GM12892 (cell line): ENCODE measurements at regions not wholly inside any gene's neighbourhood (a gene's known extent, or its start where the extent isn't known, plus 50 kb on each side); places are given as distances from the start of the nearest gene placed in this dataset.

Experiments used
- DNase-seq: peaks from one replicate; pipeline ENCODE4 v3.0.0; 2011; ENCODE audit not compliant: insufficient read length
- FAIRE-seq: peaks from 2 replicates; lab custom pipeline; 2011; peaks lifted over from hg19 to GRCh38; lab: Jason Lieb, UNC
- POLR2A ChIP-seq: IDR thresholded peaks from 2 replicates; pipeline ENCODE4 v1.6.1; 2011; ENCODE audit warnings: low read depth, low read length, control low read depth
- POLR2AphosphoS5 ChIP-seq: IDR thresholded peaks from 2 replicates; pipeline ENCODE4 v1.6.1; 2011; ENCODE audit warnings: low read depth, low read length, control low read depth
- TAF1 ChIP-seq: IDR thresholded peaks from 2 replicates; pipeline ENCODE4 v1.6.1; 2011; ENCODE audit warnings: low read depth, mild to moderate bottlenecking, control low read depth, low read length, borderline replicate concordance

DNA sequence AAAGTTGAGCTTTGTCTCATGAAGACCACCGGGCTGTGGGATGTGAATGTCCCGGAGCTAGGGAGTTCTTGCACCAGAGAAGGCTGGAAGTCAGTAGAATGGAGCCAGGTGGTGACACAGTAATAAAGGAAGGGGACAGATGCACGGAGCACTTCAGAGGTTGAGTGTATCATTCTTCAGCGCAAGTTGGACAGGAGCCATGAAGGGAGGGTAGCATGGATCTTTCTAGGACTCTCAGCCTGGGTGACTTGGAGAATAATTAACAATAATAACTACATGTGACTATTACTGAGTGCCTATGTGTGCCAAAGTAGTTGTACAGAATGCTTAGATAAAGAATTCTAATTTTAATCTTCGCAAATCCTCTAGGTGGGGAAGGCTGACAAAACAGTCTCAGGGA, 258.7 kb upstream of the AJAP1 start:
- FAIRE-seq (no peak), DNase-seq (no peak)
- TF ChIP-seq POLR2AphosphoS5 (no peak), POLR2A (no peak), TAF1 (no peak)

DNA sequence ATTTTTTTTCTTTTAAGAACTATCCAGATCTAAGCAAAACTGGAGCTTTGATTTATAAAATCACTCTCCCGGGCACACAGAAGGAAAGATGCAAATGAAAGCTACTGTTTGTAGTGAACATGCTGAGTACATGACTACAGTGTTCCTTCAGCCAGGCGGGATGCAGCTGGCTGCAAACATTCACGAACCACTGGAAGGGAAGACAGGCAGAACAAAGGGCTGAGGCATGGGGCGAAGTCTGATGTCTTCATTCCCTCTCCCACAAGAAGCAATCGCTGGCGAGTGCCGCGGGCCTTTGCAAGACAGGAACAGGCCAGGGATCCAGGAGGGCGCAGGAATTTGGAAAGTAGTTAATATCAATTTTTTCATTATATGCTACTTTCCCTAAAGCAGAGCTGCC, 257.9 kb upstream of the AJAP1 start:
- DNase-seq, result no peak
- no peak for FAIRE-seq
- no peak for TF ChIP-seq TAF1
- TF ChIP-seq POLR2A, result no peak
- TF ChIP-seq POLR2AphosphoS5, result no peak

DNA sequence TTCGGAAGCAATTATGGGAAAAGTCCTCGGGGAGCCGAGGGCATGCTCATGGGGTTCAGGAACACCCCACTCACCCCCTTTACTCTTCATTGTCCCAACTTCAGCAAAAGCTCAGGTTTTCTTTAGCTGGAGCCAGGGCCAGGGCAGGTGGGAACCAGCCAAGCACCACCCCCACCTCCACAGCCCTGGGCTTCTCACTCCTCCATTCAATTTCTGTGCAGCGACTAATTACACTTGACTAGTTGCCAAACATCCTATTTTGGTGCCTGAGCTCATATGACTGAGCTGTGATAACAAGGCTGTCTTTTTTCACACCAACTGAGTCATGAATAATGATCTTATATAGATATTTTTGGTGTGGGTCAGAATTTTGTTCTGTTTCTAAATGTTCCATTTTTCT, 257.2 kb upstream of the AJAP1 start:
- no peak for FAIRE-seq
- no peak for DNase-seq
- no peak for TF ChIP-seq POLR2AphosphoS5
- no peak for TF ChIP-seq TAF1
- TF ChIP-seq POLR2A, result no peak

DNA sequence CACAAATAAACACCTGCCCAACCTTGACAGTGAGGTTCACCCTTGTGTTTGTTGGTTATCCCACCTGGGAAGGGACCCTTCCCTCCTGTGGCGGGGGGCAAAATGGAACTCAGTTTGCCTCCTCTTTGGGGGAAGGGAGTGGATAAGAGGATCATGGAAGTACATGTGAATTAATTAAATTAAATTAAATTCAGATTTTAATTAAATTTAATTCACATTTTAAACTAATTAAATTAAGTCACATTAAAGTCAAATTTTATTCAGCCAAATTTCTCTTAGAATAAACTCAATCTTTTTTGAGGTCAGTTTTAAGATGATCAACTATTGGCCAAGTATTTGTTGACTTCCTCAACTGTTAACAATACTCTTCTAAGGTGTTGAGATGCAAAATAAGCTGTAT, 252.4 kb upstream of the AJAP1 start:
- DNase-seq, result no peak
- FAIRE-seq, result no peak
- TF ChIP-seq POLR2AphosphoS5 (no peak), TAF1 (no peak), POLR2A (no peak)

DNA sequence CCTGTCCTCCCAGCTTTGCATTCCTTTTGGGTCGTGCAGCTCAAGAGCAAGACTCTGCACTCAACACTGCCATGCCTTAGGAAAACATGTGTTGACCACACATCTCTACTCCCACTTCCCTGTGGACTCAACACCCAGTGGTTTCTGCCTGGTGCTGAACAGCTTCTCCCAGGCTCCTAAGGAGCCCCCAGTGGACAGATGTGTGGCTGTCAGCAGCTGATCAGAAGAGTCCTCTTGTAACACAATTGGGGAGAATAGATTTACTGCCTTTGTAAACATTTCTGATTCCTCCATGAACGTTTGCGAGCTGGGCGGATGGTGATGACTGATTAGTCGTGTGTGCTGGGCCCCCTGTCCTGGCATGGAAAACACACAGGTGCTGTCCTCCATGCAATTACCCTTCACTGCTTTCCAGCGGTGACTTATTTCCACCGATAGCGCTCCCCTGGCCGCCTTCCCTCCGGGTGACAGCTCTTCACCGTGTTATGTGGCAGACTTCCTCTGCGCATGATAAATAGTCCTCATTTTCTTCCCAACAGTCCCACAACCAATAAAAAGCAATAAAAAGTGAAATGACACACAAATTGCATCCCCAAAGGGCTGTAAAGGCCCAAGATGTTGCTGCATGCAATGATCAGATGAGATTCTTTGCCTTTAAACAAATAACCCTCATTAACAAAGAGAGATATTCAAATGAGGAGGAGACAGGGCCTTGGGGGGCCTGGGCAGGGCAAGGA, 249.4 kb upstream of the AJAP1 start:
- TF ChIP-seq POLR2A, result no peak
- TF ChIP-seq TAF1, result no peak
- FAIRE-seq, result no peak
- no peak for DNase-seq

DNA sequence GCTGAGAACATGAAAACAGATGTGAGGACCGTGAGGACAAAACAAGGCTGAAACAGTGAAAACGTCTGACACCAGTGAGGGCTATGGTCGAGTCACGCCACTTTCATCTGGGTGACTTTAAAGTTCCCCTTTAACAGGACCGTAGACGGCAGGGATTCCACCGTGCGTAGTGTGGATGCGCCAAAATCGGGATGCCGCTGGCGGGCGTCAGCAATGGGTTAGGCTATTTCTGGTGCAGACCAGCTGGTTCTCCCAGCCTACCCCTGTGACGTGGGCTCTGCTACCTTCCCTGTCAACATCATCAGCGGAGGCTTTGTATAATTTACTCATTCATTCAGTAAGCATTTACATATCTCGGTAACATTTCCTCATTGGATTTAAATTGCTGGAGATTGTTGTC, 246.6 kb upstream of the AJAP1 start:
- no peak for FAIRE-seq
- DNase-seq, result no peak
- no peak for TF ChIP-seq POLR2A
- no peak for TF ChIP-seq POLR2AphosphoS5
- TF ChIP-seq TAF1, result no peak

DNA sequence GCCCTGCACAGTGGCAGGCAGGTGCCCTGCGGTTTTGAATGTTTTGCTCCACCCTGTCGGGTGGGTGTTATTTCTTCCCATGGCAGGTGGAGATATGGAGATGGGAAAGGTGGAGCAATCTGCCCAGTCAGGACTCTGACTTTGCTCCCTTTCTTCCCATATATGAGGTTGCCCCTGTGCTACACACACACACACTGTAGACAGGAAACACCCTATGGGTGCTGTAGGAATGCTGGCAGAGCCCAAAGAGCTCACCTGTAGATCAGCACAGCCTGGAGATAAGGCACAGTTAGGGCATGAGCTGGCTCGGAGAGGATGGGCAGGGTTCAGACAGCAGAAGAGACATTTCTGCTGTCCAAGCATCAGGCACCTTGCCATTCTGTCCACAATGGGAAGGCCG, 246.0 kb upstream of the AJAP1 start:
- TF ChIP-seq POLR2AphosphoS5 (no peak), TAF1 (no peak), POLR2A (no peak)
- FAIRE-seq, result no peak
- DNase-seq, result no peak

DNA sequence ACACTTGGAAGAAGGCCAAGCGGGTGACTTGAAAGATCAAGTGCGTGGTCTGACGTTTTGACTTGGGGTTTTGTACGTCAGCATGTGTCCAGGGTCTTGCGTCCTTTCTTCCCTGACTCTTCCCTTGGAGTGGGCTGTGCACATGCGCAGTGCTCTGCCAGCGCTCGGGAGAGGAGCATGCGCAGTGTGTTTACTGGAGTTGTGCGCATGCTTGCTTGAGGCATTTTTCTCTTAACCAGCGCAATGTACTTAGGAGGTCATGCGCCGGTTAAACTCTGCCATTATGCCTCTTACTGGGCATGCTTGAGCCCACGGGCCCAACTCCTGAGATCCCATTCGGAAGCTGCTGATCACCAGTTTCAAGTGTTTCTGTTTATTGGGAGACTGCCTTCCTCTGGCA, 242.5 kb upstream of the AJAP1 start:
- TF ChIP-seq POLR2A (no peak), TAF1 (no peak), POLR2AphosphoS5 (no peak)
- FAIRE-seq, result no peak
- DNase-seq, result no peak

DNA sequence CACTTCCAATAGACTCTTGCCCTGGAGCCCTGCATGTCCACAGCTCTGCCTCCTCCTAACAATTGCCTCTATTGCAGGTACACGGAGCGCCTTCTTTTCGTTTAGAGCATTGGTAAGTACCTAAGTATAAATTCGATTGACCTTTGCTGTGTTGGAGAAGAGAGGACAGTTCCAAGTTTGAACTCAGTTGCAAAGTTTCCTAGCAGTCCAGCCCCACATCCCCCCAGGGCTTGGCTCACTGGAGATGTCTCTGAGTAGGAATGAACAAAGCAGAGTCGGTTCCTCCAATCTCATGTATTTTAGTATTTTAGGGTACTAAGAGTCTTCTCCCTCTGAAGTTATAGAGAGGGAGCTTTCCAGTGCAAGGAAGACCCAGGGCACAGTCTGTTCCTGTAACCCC, 238.9 kb upstream of the AJAP1 start:
- DNase-seq, result no peak
- FAIRE-seq, result no peak
- TF ChIP-seq TAF1, result no peak
- no peak for TF ChIP-seq POLR2AphosphoS5
- TF ChIP-seq POLR2A, result no peak

DNA sequence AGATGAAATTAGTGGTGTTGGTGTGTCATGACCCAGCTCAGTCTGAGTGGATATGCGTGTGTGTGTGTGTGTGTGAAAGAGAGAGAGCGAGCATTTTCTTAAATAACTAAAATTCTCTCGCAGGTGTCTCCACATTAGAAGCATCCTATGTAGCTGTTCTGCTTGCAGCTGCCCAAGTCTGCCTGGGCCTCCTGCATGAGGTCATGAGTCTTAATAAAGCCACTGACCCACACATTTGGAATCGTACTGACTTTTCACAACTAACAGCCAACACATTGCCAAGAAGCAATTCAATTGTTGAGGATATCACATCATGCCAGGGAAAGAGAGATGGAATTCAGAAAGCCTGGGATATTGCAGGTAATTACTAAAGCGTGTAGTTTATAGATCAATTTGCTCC, 238.2 kb upstream of the AJAP1 start:
- no peak for DNase-seq
- FAIRE-seq, result no peak
- TF ChIP-seq TAF1, result no peak
- TF ChIP-seq POLR2AphosphoS5, result no peak

DNA sequence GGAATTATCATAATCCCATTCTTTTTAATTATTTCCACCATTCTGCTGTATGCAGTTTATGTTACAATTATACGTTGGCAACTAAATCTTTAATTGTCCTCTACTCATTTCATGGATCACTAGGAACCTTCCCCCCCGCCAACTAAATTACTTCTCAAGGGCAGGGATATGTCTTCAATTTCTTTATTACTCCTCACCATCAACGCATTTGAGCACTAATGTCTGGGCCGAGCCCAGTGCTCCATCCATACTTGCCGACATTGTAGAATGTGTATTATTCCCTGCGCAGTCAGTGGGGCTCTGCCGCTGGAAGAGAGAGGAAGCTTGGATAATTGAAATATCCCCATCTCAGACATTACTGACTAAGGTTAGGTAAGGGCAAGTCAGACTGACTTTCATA, 236.4 kb upstream of the AJAP1 start:
- DNase-seq (no peak), FAIRE-seq (no peak)
- TF ChIP-seq POLR2A, result no peak
- no peak for TF ChIP-seq POLR2AphosphoS5
- no peak for TF ChIP-seq TAF1

DNA sequence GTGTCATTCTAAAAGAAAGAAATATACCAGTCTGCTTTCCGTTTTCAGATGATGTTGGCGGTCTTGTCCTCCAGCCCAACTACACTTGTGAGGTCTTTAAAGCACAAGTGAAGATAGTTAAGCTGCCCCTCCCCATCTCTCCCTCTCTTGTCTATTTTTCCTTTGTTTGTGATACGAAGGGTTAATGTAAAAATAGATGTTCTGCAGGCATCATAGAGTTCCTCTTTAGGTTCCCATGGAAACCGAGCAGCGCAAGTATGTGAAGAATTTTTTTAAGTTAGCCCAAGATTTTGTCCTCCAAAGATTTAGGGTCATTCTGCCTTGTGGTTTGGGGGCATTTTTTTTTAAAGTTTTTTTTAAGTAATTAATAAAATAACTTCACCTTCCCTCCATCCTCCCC, 232.4 kb upstream of the AJAP1 start:
- DNase-seq (no peak), FAIRE-seq (no peak)
- TF ChIP-seq TAF1 (no peak), POLR2A (no peak), POLR2AphosphoS5 (no peak)

DNA sequence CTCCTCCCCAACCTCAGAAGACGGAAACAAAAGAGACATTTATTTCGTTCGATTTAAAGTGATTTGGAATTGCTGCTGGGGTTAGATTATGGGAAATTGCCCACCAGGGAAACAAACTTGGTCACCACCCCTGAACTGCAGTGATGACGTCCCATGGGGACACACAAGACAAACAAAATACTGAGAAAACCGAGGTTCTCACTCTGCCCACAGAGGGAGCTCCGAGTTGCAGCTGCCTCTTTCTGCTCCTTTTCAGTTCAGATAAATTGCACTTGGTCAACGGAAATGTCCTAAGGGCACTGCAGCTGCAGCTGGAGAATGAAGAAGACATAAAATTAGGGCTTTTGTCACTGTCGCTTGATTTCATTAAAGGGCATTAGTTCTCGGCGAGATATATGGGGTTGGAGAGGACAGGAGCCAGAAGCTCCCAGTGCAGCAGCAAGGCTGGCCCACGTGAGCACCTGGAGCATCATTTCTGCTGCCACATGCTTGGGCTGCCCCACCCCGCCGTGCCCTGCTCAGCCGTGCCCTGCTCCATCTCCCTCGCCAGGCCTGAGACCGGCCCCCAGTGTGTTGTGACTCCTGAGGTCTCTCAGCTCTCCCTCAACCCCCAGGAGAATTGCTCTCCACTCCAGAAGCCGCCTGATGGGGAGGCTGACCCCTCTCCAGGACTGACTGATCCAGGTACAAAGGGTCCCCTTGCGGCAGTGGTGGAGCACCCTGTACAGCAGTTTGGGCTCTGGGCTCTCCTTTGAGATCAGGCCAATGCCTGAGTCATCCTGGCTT, 231.7 kb upstream of the AJAP1 start:
- DNase-seq (no peak), FAIRE-seq (no peak)
- no peak for TF ChIP-seq POLR2A
- no peak for TF ChIP-seq TAF1
- no peak for TF ChIP-seq POLR2AphosphoS5

DNA sequence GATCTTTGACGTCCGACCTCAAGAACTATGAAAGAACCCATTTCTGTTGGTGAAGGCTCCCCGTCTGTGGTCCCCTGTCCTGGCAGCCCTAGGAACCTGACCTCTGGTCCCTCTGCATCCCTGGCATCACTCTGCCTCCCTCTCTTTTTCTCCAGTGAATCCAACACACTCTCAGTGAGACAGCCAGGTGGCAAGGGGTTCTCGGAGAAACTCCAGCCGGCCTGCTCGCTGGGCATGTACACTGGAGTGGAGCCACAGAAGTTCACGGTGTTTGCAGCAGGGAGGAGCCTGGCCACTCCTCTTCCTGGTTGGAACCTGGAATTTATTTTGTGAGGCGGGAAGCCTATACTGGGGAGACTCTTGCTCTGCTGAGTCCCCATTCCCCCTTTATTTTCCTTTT, 230.2 kb upstream of the AJAP1 start:
- no peak for FAIRE-seq
- TF ChIP-seq TAF1 (no peak), POLR2AphosphoS5 (no peak), POLR2A (no peak)
- DNase-seq, result no peak
